ENCODE measurements at regions not wholly inside any gene's neighbourhood (a gene's known extent, or its start where the extent isn't known, plus 50 kb on each side); places are given as distances from the start of the nearest gene placed in this dataset.

DNA sequence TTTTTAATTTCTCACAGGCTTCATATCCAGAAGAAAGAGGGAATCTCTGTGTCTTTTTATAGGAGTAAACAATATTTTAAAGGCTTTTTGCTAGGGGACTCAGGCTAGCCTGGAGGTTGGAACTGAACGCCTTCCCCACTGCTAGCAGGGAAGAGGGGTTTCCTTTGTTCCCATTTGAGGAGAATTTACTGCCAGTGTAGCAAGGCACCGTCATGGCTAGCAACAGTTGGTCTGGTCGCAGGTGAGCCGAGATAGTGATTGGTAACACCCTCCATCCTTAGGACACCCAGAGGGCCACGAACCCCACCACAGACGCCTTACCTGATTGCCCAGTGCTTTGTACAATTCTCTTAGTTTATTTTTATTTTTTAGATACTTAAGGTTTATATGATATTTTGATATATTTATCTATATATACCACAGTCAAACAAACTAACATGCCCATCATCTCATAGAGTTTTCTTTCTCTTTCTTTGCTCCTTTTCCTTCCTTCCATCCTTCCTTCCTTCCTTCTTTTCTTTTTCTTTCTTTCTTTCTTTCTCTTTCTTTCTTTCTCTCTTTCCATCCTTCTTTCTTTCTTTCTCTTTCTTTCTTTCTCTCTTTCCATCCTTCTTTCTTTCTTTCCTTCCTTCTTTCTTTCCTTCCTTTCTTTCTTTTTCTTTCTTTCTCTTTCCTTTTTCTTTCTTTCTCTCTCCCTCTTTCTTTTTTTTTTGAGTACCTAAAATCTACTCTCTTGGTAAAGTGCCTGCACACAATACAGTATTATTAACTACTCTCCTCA, 219.0 kb upstream of the AKR1E2 start:
- TF ChIP-seq EZH2phosphoT487 (conservative IDR thresholded peaks at IDR 0.05; ENCODE audit: low read length), result no peak
- TF ChIP-seq, protein P1, sequence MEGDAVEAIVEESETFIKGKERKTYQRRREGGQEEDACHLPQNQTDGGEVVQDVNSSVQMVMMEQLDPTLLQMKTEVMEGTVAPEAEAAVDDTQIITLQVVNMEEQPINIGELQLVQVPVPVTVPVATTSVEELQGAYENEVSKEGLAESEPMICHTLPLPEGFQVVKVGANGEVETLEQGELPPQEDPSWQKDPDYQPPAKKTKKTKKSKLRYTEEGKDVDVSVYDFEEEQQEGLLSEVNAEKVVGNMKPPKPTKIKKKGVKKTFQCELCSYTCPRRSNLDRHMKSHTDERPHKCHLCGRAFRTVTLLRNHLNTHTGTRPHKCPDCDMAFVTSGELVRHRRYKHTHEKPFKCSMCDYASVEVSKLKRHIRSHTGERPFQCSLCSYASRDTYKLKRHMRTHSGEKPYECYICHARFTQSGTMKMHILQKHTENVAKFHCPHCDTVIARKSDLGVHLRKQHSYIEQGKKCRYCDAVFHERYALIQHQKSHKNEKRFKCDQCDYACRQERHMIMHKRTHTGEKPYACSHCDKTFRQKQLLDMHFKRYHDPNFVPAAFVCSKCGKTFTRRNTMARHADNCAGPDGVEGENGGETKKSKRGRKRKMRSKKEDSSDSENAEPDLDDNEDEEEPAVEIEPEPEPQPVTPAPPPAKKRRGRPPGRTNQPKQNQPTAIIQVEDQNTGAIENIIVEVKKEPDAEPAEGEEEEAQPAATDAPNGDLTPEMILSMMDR (IDR thresholded peaks at IDR 0.05; ENCODE audit: insufficient read depth, low read length, poor library complexity, severe bottlenecking), result no peak
